K562 (cell line): ENCODE measurements at regions not wholly inside any gene's neighbourhood (a gene's known extent, or its start where the extent isn't known, plus 50 kb on each side); places are given as distances from the start of the nearest gene placed in this dataset.

Experiments used
- ATAC-seq: fragments of 200-7000 bp; cut with Tn5 transposase; 3 replicates; pipeline ENCODE4 v1.9.1; 2020; ENCODE audit warnings: moderate library complexity
- BruUV-seq: library from RNA; stranded (reverse); fragments of 400-500 nt; replicated peaks from 2 replicates; lab custom pipeline; 2021; lab: Mats Ljungman, UMichigan
- CTCF ChIA-PET: fragments of 300-600 bp; formaldehyde crosslinking; extraction: SDS; loops from one replicate; lab custom pipeline; 2021; ENCODE audit warnings: low intra/inter-chr PET ratio; lab: Yijun Ruan, JAX
- POLR2A ChIA-PET: fragments of 300-600, 350-650 bp; sonication (Branson Sonifier 250); formaldehyde crosslinking; extraction: SDS; loops from one replicate; lab custom pipeline; 2021; ENCODE audit warnings: antibody characterized with exemption, inconsistent platforms; lab: Yijun Ruan, JAX
- DNase-seq, 4 experiments: peaks; one replicate each; pipeline versions ENCODE4 v3.0.0 to v3.0.0-alpha.2; 2011 to 2018; ENCODE audit warnings: low spot score in 3 of 4, mixed read lengths in 3 of 4; ENCODE audit errors: extremely low read depth in 1 of 4
- FAIRE-seq: peaks from 2 replicates; lab custom pipeline; 2011; peaks lifted over from hg19 to GRCh38; lab: Jason Lieb, UNC
- H2AFZ ChIP-seq: 2 replicates; pipeline ENCODE4 v1.6.0; 2011; ENCODE audit warnings: low read depth, low read length, control low read depth, inconsistent platforms
- H3K27ac ChIP-seq: fragments of 200-600 bp; 3 replicates; pipeline ENCODE4 v1.8.0; 2011; ENCODE audit warnings: low read depth, mild to moderate bottlenecking, control low read depth, inconsistent platforms, low read length, moderate library complexity, mixed read lengths; ENCODE audit errors: extremely low read depth
- H3K27me3 ChIP-seq, 2 experiments: fragments of 300-600 bp in 1 of 2; 2 replicates in 1 of 2; 3 replicates in 1 of 2; pipeline versions ENCODE4 v1.6.0 to v1.8.0; 2011; ENCODE audit warnings: inconsistent platforms in 2 of 2, low read length in 2 of 2, mild to moderate bottlenecking in 1 of 2, mixed read lengths in 1 of 2, moderate library complexity in 1 of 2; ENCODE audit not compliant: control insufficient read depth in 2 of 2, insufficient read depth in 2 of 2
- H3K36me3 ChIP-seq: fragments of 300-600 bp; 3 replicates; pipeline ENCODE4 v1.8.0; 2011; ENCODE audit warnings: mild to moderate bottlenecking, low read length, inconsistent platforms; ENCODE audit not compliant: control insufficient read depth, insufficient read depth
- H3K4me1 ChIP-seq, 2 experiments: fragments of 200-600 bp in 1 of 2; replicated peaks in 1 of 2; 2 replicates in 1 of 2; 3 replicates in 1 of 2; pipeline versions ENCODE4 v1.5.1 to v1.8.0; 2011; ENCODE audit warnings: inconsistent platforms in 2 of 2, low read length in 2 of 2, mild to moderate bottlenecking in 1 of 2, mixed read lengths in 1 of 2, moderate library complexity in 1 of 2; ENCODE audit not compliant: control insufficient read depth in 2 of 2, insufficient read depth in 2 of 2
- H3K4me2 ChIP-seq: 2 replicates; pipeline ENCODE4 v1.6.1; 2011; ENCODE audit warnings: low read length, control low read depth, inconsistent platforms, mixed read lengths; ENCODE audit not compliant: insufficient read depth
- H3K4me3 ChIP-seq: fragments of 200-600 bp; sonication (generic), shearing (Covaris generic); 2 replicates; pipeline ENCODE4 v1.5.1; 2016; ENCODE audit warnings: control low read depth, inconsistent platforms
- H3K79me2 ChIP-seq: fragments of 200-600 bp; 3 replicates; pipeline ENCODE4 v1.8.0; 2011; ENCODE audit warnings: low read length, inconsistent platforms; ENCODE audit not compliant: control insufficient read depth, insufficient read depth
- H3K9ac ChIP-seq, 2 experiments: 2 replicates each; pipeline versions ENCODE4 v1.6.0 to v1.6.1; 2011; ENCODE audit warnings: low read depth in 2 of 2, low read length in 2 of 2, control low read depth in 1 of 2, inconsistent platforms in 1 of 2, mild to moderate bottlenecking in 1 of 2, mixed read lengths in 1 of 2; ENCODE audit not compliant: insufficient read depth in 1 of 2
- H3K9me1 ChIP-seq: one replicate; pipeline ENCODE4 v1.6.0; 2011; ENCODE audit warnings: inconsistent platforms, mild to moderate bottlenecking, low read length, moderate library complexity; ENCODE audit not compliant: control insufficient read depth, insufficient read depth
- H3K9me3 ChIP-seq: replicated peaks from 2 replicates; pipeline ENCODE4 v1.5.1; 2011; ENCODE audit warnings: low read depth, low read length, inconsistent platforms; ENCODE audit not compliant: control insufficient read depth, insufficient read depth
- H4K20me1 ChIP-seq: replicated peaks from 2 replicates; pipeline ENCODE4 v1.6.1; 2011; ENCODE audit warnings: low read length, inconsistent platforms, mixed read lengths; ENCODE audit not compliant: control insufficient read depth, insufficient read depth
- CCNT2 ChIP-seq: IDR thresholded peaks from 2 replicates; pipeline ENCODE4 v1.6.1; 2011; ENCODE audit warnings: borderline replicate concordance, low read depth, mild to moderate bottlenecking, moderate library complexity, mixed read lengths, low read length; ENCODE audit not compliant: insufficient read length; ENCODE audit errors: extremely low read depth
- FOXA3 ChIP-seq, 2 experiments: fragments of 450-650 bp in 1 of 2; sonication (generic) in 1 of 2; formaldehyde crosslinking; IDR thresholded peaks in 1 of 2; conservative IDR thresholded peaks in 1 of 2; 2 replicates each; pipeline versions ENCODE4 v1.4.0 to v1.8.0; 2020 to 2022; ENCODE audit warnings: mild to moderate bottlenecking in 2 of 2, missing genetic modification reagents in 1 of 2
- ID3 ChIP-seq, 2 experiments: fragments of 250-450 bp in 1 of 2; fragments of 450-650 bp in 1 of 2; sonication (Bioruptor Pico) in 1 of 2; IDR thresholded peaks; 2 replicates each; pipeline versions ENCODE4 v1.6.1 to v1.8.0; 2016 to 2021; ENCODE audit warnings: mild to moderate bottlenecking in 2 of 2, moderate library complexity in 2 of 2, missing compliant biosample characterization in 1 of 2, missing genetic modification characterization in 1 of 2
- NFATC3 ChIP-seq: fragments of 450-650 bp; IDR thresholded peaks from 2 replicates; pipeline ENCODE4 v1.6.1; 2017; ENCODE audit warnings: mild to moderate bottlenecking
- RFX7 ChIP-seq: fragments of 250-450 bp; sonication (Bioruptor Pico); IDR thresholded peaks from 2 replicates; pipeline ENCODE4 v1.5.1; 2021; ENCODE audit warnings: mild to moderate bottlenecking
- WGBS: fragments of 100-300 bp; shearing (Covaris generic); methylation state at CpG from one replicate; pipeline ENCODE4 v1.1.6; 2016; ENCODE audit warnings: low coverage, mixed read lengths; ENCODE audit not compliant: insufficient coverage; ENCODE audit errors: missing lambda C conversion rate; 5-methylcytosine and 5-hydroxymethylcytosine counted together
- in situ Hi-C: fragments of 300-500 bp; cut with MboI; formaldehyde crosslinking; loops from 4 replicates; pipeline ENCODE4 v1.15.0; 2018; ENCODE audit warnings: inconsistent platforms, mixed read lengths
- intact Hi-C: fragments of 100-400 bp; cut with micrococcal nuclease; formaldehyde crosslinking; loops from 2 replicates; pipeline ENCODE4 v1.14.2; 2022

DNA sequence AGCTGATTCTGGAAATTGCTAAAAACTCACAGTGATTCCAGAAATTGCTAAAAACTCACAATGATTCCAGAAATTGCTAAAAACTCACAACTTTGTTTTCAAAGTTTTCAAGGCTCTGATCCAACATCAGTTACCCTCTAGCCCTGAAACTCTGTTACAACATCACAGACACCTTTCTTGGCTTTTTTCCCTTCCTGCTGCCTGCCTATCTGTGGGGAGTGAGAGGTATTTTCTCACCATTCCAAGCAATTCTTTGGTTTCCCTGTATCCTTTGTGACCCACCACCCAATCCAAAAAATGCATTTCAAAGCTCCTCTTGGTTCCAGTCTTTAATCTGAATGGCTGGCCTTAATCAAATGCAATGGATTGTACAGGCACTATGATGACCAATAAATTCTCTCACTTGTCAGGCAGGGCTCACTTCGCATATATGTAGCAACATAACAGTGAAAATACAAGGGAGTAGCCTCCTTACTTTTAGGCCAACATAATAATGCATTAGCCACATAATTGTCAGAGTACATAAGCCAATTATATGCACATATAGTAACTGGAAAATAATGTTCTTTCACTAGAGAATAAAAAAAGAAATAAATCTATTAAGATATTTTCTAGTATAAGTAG lies 1139.0 kb downstream of the ROBO2 start:
- no peaks in the 10 kb centered on the region for H4K20me1 ChIP-seq
- H3K9me1 ChIP-seq = no peaks in the 10 kb centered on the region
- H3K9me3 ChIP-seq = no peaks in the 10 kb centered on the region
- intact Hi-C loops (no loop called here), in situ Hi-C loops (no loop called here)
- H3K27ac ChIP-seq = no peak overlapping the region
- H3K4me1 ChIP-seq = no peaks in the 10 kb centered on the region
- ATAC-seq = no peak
- H3K4me2 ChIP-seq = no peak overlapping the region
- no peaks in the 10 kb centered on the region for H3K79me2 ChIP-seq
- FAIRE-seq = no peak
- 0% methylated on average over 1 of the region's 1 CpG for WGBS
- no peak overlapping the region for H2AFZ ChIP-seq
- H3K4me3 ChIP-seq = no peak overlapping the region
- no peak overlapping the region for H3K9ac ChIP-seq
- H3K36me3 ChIP-seq = no peaks in the 10 kb centered on the region
- DNase-seq = no peak
- POLR2A ChIA-PET = no interaction called here
- BruUV-seq = no TSS peak
- H3K27me3 ChIP-seq = no peaks in the 10 kb centered on the region
- CTCF ChIA-PET = no interaction called here
- TF ChIP-seq FOXA3 (CRISPR knock-in tag; conservative IDR thresholded peaks at IDR 0.05 in 1 of 2, IDR thresholded peaks at IDR 0.05 in 1 of 2) = no peak
- no peak for TF ChIP-seq CCNT2
- no peak for TF ChIP-seq NFATC3
- no peak for TF ChIP-seq RFX7
- TF ChIP-seq ID3 (CRISPR knock-in tag; IDR thresholded peaks at IDR 0.05) = no peak
- TF ChIP-seq ID3 (tag; IDR thresholded peaks at IDR 0.05) = no peak
